Superior temporal gyrus (tissue), 1 donor: ENCODE measurements at regions not wholly inside any gene's neighbourhood (a gene's known extent, or its start where the extent isn't known, plus 50 kb on each side); places are given as distances from the start of the nearest gene placed in this dataset.
"Not testable (repeated sequence)": the region's sequence is repeated elsewhere in the genome, so short reads cannot be mapped to it uniquely, and the experiment has no call there.

Experiments used
- DNase-seq: peaks from one replicate; pipeline ENCODE4 v3.0.0-alpha.2; 2016; ENCODE audit errors: extremely low spot score

DNA sequence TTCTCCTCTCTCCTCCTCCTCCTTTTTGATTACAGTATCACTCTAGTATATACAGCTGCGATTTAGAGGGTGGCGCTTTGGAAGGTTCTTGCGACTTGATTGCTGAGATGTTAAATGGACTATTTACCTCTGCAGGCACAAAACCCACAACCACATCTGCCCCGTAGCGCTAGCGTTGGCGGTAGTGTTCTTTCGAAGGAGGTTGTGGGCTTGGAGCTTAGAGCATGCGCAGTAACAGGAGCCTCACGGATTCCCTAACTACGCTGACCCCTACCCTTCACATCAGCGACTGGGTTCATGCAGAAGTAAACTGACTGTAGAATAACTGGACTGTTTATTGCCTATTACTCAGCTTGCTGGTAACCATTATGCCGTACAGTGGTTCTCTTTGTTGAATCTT, 58.0 kb downstream of the CGGBP1 start:
- DNase-seq: no peak

DNA sequence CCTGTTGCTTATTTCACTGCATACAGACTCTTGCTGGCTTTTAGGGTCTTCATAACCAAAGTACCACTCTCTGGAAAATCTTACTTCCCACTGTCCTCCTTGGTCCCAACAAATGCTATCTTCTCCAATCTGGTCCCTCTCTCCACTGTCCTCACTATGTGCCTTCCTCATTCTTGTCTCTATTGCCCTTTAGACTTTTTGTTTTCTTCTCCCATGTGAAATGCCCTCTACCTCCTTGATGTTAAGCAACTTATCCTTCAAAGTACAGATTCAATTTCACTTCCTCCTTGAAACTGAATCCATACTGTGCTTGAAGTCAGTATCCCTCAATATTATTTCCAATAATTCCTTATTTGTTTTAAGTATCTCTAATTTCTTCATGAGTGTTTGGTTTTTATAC, 60.8 kb downstream of the CGGBP1 start:
- no peak for DNase-seq

DNA sequence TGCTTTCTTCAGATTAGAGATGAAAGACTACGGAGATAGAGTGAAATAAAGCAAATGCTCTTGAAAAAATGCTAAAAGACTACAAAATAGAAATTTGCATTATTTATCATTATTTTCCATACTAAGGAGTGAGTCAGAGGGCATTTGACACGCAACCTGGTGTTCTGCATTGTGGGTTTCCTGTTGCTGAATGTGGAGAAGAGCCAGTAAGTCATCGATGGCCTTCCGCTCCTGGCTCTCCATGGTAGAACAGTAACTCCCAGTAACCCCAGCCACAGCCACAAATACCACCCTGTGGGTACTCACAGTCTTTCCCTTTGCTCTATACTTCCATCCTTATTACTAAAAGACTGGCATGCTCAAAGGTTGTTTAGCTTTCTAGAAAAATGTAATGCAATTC, 61.5 kb downstream of the CGGBP1 start:
- no peak for DNase-seq

GRCh38 chr3:87996882-87997281, 61.9 kb downstream of the CGGBP1 start:
- DNase-seq: no peak

GRCh38 chr3:87993566-87993965, 65.2 kb downstream of the CGGBP1 start:
- no peak for DNase-seq

DNA sequence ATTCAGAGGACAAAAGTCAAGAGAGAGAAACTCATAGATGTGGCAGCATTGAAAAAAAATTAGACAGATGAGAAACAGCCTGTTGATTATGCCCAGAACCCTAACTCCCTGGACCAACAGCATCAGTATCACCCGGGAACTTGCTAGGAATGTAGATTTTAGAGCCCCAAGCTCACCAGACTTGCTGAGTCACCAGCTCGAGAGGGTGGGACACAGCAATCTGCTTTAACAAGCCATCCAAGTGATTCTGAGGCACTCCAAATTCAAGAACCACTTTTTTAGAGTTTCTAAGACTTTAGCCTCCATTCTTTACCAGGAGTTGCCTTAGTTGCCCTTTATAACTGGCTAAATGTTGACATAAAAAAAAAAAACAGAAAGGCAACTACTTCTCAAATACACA, 70.9 kb downstream of the CGGBP1 start:
- DNase-seq: no peak

GRCh38 chr3:87982421-87982820, 76.4 kb downstream of the CGGBP1 start:
- DNase-seq: no peak

DNA sequence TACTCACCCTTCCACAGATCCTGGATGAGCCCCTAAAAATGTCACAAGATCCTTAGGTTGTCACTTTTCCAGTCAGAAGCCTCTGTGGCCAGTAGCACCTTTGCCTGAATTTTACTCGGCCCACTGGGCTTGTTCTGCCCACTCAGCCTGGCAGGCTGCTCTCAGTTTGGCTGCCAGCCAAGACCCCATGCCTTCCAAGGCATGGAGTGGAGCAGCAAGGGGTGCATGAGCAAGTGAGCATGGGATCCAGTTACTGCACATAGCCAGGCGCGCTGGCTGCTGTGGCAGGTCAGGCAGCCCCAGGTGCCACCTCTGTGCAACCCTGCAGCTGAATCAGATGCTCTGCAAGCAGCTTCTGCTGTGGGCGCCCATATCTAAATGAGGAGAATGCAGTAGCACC, 79.3 kb downstream of the CGGBP1 start:
- no peak for DNase-seq

GRCh38 chr3:87977765-87978164, 81.0 kb downstream of the CGGBP1 start:
- no peak for DNase-seq

GRCh38 chr3:87975716-87976115, 83.1 kb downstream of the CGGBP1 start:
- no peak for DNase-seq

GRCh38 chr3:87973906-87974305, 84.9 kb downstream of the CGGBP1 start:
- DNase-seq: no peak

GRCh38 chr3:87969620-87970019, 89.2 kb downstream of the CGGBP1 start:
- DNase-seq: no peak

- no peak for DNase-seq
Observed at GRCh38 chr3:87968668-87969067, 90.1 kb downstream of the CGGBP1 start.

- no peak for DNase-seq
Observed at GRCh38 chr3:87958289-87958688, 100.5 kb downstream of the CGGBP1 start.

- DNase-seq: no peak
Observed at GRCh38 chr3:87957575-87957974, 101.2 kb downstream of the CGGBP1 start.

GRCh38 chr3:87949879-87950208, 109.0 kb downstream of the CGGBP1 start:
- no peak for DNase-seq

DNA sequence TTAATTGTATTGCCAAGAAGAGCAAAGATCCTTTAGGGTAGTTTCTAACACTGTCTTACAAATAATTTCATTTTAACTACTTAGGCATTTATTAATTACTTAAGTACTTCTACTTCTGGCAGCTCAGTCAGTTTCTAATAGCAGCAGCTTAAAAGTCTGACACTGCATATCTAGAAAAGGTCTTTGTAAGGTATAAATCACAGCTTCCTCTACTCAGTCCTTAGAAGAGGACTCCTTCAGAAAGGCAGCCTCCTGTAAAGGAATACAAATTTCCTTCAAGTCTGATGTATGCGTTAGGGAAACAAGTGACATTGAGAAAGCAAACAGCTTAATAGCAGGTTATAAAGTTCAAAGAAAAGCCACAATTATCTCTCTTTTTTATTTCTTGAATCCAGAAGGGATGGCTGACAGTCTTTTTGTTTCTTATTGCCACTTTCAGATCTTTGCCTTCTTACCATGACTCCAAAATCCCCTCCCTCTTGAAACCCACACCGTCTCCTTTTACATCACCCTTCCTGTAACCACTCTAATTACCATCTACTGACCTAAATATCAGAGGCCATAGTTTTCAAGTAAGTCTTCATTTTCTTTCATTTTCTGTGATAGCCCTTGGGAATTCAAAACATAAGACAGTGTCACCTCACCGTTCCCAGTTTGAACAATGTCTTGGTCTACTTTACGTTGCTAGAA, 109.5 kb downstream of the CGGBP1 start:
- DNase-seq: no peak

DNA sequence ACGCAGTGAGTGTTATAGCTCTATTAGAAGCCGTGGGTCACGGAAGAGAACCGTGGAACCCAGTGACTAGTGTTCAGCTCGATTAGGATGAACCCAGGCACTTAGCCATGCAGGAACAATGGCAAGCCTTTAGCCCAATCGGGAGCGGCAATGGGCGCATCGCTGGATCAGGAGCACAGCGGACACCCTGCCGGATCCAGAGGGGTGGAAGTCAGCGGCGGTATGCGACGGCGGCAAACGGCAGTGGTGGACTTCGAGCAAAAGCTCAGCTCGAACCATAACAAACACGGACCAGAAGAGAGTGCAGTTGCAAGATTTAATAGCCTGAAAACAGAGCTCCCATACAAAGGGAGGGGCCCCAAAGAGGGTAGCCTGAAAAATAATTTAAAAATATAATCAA, 112.8 kb downstream of the CGGBP1 start:
- DNase-seq: not testable (repeated sequence)

GRCh38 chr3:87942256-87942655, 116.5 kb downstream of the CGGBP1 start:
- DNase-seq: not testable (repeated sequence)

- no peak for DNase-seq
Observed at GRCh38 chr3:87924485-87924884, 134.3 kb downstream of the CGGBP1 start.

- DNase-seq: no peak
Observed at GRCh38 chr3:87920549-87920948, 138.3 kb downstream of the CGGBP1 start.

DNA sequence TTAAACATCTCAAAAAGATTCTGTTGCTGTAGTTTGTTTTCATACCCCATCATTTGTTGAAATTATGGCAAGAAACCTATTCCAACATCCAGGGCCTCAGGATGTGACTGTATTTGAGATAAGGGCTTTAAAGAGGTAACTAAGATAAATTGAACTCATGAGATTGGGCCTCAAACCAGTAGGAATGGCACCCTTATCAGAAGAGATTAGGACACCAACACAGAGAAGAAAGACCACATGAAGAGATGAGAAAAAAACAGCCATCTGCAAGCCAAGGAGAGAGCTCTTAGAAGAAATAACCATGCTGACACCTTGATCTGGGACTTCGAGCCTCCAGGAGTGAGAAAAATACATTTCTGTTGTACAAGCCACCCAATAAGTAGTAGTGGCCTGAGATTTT, 157.7 kb downstream of the CGGBP1 start:
- no peak for DNase-seq

DNA sequence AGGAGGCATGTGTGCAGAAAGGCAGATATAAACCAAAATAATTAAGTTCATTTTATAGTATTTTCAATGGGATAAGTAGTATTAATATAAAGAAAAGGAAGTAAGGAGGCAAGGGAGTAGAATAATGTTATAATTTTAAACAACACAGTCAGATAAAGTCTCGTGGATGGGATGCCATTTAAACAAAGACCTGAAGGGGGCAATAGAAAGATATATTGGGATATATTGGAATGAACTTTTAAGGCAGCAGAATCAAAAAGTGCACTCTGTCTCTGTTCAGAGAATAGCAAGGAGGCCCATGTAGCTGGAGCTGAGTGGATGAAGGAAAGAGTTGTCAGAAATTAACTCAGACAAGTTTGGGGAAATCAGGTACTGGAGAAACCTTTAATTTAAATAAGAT, 158.7 kb downstream of the CGGBP1 start:
- no peak for DNase-seq

GRCh38 chr3:87898971-87899370, 159.8 kb downstream of the CGGBP1 start:
- no peak for DNase-seq
